Effector CD4-positive, alpha-beta T cell (primary cell): ENCODE measurements at regions not wholly inside any gene's neighbourhood (a gene's known extent, or its start where the extent isn't known, plus 50 kb on each side); places are given as distances from the start of the nearest gene placed in this dataset.

ENCODE experiments used
- DNase-seq: peaks from one replicate; pipeline ENCODE4 v3.0.0-alpha.2; 2020

DNA sequence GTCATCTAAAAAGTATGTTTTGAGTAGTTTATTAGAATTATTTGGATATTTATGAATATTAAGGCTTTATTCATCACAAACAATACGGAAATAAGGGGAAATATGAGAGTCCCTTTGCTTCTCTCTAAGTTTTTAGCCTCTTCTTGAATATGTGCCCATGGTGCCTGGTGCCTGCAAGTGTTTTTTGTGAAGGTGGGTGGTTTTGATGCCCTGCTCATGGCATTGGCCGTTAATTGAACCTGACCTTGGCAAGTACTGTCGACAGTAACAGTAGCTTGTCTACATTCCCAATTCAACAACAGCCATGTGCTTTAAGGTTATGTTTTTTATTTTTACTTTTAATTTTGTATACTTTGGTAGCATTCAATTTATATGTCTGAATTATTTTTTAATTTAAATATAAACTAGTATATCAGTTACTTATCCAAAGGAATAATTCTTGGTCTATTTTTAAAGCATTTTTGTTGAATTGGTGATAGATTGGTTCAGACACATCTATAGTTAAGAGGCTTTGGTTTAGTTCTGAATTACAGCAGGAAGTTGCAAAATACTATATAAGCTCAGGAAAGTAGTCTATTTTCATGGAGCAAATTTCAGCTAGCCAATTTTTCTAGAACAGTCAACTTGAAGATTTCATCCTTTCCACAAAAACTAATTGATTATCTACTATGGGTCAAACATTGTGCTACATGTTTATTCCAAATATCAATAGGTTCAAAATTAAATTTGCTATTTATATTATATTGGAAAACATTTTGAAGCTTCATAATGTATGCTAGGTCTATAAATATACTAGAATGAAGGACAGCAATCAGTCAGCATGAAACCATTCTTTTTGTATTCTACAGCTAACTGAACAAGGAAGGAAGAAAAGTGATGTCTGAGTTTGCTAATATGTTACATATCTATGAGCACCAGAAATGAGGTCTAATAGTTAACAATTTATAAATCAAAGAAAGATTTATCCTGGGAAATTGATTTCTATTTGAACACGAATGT, 184.4 kb downstream of the MRPL39 start:
- DNase-seq = no peak

DNA sequence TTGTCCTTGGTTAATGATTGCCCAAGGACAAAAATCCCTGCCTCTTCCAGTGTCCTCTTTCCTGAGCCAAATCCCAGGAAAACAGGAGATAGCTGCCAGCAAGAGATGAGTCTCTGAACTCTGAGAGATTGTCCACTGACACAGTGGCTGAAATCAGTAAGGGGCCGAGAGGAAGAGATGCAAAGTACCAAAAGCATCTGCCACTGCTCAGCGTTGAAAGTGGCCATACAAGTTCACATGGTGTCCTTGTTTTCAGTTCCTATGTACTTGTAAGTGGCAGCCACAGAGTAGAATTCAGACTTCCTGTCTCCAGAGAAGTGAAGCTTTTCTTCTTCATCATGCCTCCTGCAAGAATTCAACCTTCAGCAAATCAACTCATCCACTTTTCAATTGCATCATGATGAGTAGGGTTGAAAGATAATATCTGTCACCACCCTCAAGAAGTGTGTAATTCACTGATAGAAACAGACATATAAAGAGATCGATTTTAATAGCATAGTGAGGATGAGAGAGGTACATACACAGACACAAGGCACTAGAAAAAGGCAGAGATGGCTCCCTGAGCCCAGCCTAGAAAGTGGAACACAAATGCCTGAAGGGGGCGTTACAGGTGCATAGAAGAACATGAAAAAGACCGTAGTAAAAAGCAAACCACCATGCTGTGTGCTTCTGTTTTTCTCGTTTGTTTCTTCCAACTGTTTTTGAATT, 185.8 kb downstream of the MRPL39 start:
- DNase-seq = peak; percentile 46

DNA sequence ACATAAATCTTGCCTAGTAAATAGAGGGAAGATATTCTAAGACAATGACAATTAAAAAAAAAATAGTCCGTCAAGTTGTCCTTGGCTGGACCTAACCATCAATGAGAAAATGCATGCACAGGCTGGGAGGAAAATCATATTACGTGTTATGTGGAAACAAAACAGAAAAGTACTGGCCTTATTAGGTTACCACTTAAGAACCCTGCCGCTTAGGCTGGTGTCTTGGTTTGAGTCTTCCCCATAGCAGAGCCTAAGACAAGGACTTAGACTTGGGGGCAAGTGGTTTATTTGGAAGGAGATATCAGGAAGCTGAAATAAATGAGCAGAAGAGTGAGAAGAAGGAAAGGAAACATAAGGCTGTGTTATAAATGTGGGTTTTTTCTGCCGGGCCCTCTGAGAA, 186.4 kb downstream of the MRPL39 start:
- DNase-seq = no peak

DNA sequence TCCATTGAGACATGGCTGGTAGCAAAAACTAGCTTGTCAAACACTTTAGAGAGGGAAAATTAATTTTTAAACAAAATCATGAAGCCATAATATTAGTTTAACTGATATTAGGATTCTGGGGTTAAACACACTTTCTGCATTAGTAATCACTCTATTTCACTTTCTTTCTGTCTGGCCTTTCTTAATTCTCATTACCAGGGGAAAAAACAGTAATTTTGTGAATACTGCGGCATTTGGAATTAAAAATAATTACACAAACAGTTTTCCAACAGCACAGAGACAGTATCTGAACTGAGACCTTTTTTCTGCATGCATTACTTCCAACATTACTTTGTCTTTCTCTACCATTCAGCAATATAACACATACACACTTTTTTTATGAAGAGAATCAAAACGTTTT, 190.6 kb downstream of the MRPL39 start:
- DNase-seq = no peak

DNA sequence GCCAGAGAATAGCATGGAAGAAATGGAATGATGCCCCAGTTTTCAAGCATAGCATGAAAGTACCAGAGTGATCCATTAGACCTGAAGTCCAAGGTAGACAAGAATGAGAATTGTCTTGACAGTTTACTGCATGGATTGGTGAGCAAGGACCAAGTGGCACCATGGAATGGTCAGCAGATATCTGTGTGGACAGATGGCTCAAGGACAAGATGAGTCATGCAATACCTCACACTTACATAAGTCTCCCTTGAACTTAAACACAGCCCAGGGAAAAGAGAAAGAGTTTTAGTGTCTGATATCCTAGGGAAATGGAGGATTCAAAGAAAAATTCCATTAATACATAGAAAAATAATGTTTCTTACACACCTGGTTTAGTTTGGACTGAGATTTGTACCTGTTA, 195.2 kb downstream of the MRPL39 start:
- no peak for DNase-seq

DNA sequence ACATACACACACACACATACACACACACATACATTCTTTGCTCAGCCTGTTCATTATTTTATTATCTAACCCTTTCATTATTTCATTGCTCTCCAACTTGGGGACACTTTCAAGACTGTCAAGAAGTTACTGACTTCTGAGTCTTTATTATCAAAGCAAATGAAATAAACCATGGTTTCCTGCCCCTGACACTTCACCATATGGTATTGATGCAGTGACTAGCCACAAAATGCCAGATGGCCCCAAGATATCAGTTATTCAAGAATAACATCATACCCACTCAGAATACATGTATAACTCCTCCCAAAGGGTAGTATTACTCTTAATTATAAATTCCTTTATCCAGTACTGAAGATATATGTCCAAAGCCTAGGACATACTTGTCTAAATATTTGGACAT, 197.3 kb downstream of the MRPL39 start:
- DNase-seq = no peak

DNA sequence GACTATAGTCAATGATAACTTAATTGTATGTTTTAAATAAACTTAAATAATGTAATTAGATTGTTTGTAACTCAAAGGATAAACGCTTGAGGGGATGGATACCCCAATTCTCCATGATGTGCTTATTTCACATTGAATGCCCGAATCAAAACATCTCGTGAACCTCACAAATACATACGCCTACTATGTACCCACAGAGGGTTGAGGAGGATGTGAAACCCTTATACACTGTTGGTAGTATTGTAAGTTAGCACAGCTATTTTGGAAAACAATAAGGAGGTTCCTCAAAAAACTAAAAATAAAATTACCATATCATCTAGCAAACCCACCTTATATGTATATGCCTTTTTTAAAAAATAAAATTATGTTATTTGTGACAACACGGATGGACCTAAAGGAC, 198.6 kb downstream of the MRPL39 start:
- DNase-seq = no peak

DNA sequence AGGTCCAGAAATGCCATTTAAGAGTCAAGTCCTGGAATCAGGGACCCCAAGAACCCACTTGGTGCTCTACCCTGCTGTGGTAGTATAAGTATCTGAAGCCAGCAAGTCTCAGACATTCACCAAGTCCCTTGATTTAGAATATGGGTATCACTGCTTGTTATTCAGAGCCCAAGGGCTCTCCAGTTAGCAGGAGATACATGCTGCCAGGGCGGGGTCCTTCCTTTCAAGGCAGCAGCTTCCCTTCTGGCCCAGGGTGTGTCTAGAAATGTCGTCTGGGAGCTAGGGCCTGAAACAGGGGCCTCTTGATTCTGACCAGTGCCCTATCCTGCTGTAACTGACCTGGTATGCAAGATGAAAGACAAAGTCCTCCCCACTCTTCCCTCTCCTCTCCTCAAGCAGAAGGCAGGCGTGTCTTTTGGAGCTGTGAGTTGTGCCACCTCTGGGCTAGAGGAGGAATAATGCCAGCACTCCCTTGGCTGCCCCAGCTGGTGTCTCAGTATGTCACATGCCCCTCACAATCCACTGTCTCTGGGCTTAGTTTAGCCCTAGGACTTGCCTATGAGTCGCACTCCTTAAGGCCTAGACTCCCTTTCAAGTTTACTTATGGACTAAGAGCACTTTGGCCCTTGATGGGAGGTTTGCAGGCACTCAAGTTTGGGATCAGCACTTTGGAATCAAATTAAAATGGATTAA, 200.2 kb downstream of the MRPL39 start:
- DNase-seq = no peak

DNA sequence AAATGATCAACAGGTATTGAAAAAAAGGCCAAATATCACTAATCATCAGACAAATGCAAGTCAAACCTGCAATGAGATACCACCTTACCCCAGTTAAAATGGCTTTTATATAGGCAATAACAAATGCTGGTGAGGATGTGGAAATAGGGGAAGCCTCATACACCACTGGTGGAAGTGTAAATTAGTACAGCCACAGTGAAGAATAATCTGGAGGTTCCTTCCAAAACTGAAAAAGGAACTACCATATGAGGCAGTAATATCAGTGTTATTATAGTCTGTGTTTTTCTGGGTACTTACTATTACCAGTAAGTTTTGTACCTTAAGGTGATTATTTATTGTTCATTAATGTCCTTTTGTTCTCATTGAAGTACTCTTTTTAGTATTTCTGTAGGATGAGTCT, 201.3 kb downstream of the MRPL39 start:
- no peak for DNase-seq

DNA sequence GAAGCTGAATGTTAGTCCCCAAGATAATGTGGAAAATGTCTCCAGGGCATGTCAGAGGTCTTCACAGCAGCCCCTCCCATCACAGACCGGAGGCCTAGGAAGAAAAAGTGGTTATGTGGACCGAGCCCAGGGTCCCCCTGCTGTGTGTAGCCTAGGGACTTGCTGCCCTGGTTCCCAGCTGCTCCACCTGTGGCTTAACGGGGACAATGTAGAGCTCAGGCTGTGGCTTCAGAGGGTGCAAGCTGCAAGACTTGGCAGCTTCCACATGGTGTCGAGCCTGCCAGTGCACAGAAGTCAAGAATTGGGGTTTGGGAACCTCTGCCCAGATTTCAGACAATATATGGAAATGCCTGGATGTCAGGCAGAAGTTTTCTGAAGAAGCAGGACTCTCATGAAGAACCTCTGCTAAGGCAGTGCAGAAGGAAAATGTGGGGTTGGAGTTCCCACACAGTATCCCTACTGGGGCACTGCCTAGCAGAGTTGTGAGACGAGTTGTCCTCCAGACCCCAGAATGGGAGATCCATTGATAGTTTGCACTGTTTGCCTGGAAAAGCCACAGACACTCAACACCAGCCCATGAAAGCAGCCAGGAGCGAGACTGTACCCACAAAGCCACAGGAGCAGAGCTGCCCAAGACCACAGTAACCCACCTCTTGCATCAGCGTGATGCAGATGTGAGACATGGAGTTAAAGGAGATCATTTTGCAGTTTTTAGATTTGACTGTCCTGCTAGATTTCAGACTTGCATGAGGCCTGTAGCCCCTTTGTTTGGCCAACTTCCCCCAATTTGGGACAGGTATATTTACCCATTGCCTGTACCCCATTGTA, 204.9 kb downstream of the MRPL39 start:
- DNase-seq = no peak

DNA sequence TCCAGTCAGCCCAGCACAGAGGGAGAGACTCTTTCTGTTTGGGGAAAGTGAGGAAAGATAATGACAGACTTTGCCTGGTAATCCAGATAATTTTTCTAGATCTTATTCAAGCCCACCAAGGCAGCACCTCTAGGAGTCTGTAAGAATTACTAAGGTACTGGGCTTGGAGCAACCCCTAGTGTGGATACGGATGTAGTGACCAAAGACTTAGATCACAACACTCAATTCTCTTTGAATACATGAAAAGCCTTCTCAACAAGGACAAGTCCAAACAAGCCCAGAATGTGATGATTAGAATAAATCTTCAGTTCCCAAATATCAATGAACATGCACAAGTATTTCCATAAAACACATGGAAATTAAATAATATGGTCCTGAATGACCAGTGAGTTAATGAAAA, 206.9 kb downstream of the MRPL39 start:
- no peak for DNase-seq

DNA sequence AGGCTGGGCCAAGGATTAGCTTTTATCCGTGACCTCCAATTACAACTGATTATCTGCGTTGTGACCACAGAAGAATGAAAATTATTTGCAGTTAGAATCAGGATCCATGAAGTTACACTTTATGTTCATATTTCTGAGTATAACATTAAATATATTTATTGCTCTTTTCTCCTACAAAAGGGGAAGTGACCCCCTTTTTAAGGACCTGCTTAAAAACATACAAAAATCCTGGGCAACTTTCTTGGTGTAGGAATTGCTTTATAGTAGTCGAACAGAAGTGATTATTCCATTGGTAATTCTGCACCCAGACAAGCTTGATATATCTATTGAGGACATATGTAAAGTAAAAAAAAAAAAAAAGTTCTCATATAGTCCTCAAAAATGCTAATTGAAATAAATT, 208.7 kb downstream of the MRPL39 start:
- no peak for DNase-seq

DNA sequence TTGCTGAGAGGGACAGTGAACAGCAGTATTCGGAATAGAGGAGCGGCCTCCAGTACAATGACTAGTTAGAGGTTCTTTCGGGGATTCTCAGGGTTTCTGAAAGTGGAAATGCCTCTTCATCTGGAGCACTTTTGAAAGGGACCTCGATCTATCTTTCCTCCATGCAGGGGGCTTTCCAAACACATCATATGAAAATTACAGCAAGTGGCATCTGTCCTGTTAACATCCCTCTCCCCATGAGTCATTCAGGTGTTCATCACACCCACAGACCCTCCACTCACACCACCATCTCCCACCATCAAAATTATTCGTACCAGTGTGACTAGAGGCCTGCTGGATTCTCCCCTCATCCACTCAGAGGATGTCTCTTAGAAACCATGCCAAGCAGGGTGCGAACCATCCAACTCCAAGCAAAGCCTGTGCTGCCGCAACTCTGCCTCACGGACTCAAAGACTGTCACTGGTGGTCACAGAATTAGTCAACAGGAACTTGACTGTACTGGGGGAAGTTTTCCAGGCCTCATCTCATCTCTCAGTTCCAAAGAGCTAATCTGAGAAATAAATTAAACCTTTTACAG, 211.1 kb downstream of the MRPL39 start:
- DNase-seq = no peak

DNA sequence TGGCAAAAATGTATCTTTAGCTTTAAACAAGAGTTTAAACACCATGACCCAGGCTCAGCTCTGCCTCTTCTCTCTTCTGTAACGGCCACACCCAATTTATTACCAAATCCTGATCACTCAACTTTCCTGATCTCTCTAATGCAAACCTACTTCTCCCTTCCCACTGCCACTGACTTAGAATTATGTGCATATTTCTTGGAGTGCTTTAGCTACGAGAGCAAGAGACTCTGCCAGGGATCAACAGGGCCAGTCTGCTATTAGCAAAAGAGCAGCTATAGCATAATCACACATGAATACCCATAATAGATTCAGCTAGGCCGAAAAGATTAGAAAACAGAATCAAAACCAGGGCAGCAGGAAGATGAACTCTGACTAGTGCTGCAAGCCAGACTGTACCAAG, 215.5 kb downstream of the MRPL39 start:
- DNase-seq = no peak

DNA sequence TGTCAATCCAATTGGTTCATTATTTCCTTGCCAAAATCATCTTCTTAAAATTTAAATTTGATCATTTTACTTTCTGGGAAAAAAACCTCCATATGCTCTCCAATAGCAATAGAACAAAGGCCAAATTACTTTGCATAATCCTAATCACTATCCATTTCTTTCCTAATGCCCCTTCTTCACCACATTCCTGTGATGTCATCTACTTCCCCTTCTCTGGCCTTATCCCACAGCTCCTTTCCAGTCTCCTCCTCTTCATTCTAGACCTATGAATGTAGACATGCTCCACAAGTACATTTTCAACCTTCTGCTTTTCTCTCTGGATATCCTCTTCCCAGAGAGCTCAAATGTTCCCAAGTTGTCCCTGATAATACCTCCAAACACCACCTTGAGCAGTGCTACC, 216.6 kb downstream of the MRPL39 start:
- no peak for DNase-seq

DNA sequence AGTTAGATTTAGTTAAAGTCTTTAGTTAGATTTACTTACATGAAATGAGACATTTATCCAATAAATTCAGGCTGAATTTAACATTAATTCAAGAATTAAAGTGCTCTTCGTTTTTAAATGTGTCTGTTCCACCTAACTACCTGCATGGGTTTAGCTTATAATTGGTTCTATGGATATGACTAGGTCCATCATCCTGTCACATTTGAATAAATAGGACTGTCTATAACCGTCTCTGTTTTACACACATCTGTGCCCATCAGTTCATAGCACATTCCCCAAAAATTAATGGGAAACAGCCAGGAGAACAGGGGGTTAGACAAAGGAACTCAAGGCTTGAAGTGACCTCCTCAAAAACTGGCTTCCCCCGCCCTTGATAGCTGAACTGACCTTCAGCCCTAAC, 219.6 kb downstream of the MRPL39 start:
- no peak for DNase-seq

DNA sequence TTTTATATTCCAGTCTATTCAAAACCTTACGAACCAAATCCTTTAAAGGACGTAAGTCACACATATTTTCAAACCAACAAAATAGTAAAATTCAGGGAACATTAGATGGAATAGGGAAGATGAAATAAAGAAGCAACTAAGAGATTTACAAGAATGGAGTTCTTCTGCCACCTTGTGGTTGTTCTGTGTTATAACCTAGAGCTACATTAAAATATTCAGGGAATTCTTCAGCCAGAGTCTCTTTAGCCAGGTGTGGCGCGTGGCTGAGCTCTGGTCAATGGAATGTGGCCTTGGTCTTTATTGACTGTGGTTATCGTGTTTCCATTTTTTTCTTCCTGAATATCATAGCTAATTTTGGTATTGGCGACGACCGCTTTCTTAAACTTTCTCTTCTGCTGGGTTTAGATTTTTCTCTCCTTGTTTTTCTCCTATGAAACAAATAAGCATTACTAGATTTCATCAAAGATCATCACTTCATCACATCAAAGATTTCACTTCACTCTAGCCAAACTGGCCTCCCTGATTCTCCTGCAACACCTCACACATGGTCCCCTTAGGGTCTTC, 221.3 kb downstream of the MRPL39 start:
- no peak for DNase-seq

DNA sequence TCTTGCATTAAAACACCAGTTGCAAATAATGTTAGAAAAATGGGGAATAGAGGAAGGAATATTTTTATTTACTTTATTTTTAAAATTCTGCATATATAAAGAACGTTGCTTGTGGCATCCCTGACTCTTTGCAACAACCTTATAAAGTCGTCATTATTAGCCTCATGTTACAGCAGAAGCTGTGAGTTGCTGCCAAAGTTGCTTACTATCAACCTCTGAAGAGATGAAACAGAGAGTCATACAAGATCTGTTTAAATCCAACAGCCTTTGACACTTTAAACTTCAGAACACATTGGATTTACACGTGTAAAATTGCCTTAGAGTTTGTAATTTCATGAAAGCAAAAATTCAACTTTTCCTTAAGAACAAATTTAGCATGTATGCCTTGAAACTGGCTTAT, 221.9 kb downstream of the MRPL39 start:
- no peak for DNase-seq

DNA sequence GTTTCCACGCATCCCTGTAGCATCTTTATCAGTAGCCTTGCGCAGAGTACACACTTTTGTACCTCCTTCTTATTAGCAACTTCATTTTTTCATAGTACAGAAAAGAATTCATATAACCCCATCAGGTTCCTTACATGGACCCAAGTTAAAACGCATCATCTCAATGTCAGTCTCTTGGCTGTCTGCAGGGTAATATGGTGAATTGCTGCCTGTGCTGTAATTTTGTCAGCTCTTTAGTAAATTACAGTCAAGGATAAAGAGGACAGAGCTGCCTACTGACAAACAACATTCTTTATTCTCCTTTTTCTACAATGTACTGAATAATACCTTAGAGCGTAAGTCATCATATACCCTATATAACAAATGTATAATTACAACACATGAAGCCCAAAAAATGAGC, 222.5 kb downstream of the MRPL39 start:
- DNase-seq = no peak

DNA sequence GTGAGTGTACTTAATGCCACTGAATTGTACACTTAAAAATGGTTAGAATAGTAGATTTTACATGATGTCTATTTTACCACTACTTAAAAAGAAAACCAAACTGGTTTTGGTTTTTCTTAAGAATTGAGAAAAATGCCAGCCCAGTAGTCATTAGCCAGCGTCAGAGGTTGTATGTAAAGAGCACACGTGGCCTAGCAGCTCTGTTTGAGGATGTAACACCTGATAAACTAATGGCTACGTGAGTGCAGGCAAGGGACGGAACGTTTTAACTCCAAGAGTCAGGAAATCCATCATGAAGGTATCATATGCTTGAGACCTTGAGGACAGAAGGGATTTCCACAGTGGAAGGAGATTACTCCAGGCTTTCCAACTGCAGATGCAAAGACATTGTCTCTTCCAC, 223.7 kb downstream of the MRPL39 start:
- no peak for DNase-seq

DNA sequence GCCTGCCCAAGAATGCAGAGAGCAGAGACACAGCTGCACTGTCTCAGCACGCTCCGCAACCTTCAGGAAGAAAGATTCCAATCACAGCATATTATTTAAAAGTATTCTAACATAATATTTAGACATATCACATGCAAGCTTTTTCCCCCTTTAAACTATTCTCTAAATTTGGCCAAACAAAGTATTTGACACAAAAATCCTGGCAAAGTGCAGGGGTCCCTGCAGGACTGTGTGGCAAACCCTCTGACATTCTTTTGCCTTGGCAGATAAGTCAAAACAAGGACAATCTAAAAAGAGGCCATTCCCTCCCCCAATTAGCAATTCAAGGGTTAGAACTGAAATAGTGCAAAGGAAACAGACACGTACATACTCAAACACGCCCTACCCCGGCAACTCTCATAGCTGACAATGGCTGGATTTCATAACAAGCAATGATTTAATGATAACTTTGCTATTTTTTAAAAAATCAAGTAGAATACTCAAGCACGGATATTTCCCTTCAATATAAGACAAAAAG, 225.3 kb downstream of the MRPL39 start:
- DNase-seq = no peak

DNA sequence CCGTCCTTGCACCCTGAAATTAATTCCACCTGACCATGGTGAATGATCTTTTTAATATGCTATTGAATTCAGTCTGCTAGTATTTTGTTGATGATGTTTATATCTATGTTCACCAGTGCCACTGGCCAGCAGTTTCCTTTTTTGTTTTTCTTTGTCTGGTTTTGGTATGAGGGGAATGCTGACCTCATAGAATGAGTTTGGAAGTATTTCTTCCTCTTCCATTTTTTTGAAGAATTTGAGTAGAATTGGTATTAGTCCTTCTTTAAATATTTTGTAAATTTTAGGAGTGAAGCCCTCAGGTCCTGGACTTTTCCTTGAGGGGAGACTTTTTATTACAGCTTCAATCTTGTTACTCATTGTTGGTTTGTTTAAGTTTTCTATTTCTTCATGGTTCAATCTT, 231.6 kb downstream of the MRPL39 start:
- DNase-seq = no peak
